HG03196 (cell line): ENCODE measurements at regions not wholly inside any gene's neighbourhood (a gene's known extent, or its start where the extent isn't known, plus 50 kb on each side); places are given as distances from the start of the nearest gene placed in this dataset.

Experiments used
- ATAC-seq: cut with Tn5 transposase; IDR thresholded peaks from one replicate; pipeline ENCODE4 v1.9.1; 2021; ENCODE audit not compliant: unreplicated experiment

DNA sequence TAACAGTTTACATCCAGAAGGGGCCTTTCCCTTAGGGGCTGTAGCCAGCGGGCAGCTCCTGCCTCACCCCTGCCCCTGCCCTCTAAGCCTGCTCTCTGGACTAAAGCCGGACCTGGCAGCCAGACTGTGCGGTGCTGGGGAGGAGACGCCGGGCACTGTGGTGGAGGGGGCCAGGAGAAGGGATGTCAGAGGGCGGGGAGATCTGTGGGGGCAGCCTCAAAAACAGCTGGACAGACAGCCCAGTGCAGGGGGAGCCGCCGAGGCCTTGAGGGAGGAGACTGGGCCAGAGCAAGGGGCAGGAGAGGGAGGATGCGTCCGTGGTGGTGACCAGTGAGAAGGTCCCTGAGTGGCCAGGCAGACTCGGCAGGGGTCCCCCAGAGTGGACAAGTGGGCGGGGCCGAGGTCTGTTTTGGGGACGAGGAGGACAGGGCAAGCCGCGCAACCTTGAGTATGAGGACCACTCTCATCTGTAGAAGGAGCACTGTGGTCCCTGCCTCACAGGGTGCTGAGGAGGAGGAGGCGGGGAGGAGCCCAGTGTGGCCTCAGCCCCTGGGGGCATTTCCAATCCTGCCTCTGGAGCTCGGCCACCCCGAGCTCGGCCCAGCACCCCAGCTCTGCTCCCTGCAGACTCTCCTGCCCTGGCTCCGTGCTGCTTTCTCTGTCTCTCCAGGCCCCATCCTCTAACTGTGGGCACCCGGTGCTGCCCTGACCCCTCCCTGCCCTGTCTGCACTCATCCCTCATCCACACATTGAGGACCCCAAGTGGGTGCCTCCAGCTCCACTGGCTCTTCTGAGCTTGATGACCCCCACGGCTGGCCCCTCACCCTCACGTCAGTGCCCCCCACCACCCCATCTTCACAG is 59.2 kb upstream of the NKX1-1 start:
- no peak for ATAC-seq

DNA sequence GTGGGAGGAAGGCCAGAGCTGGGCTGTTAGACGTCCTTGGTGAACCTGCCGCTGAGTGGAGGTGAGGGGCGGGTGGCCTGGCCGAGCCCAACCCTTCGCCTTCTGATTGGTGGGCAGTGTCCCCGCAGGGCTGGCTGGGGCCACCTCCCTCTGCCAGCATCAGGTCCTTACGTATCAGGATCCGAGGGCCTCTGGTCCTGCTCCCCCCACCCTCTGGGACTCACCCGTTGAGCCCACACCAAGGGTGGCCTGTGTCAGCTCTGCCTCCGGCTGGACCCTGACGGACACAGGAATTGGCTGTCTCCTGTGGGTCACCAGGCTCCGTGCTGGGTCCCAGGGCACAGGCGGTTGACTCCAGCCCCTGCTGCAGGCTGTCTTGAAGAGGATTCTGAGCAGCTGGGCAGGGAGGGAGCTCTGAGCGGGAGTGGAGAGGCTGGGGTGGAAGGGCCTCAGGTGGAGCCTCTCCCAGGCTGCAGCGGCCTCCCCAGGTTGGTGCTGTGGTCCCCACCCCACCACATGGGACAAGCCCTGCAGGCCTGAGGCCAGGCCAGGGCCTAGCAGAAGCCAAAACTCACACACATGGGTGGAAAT is 58.4 kb upstream of the NKX1-1 start:
- ATAC-seq, result no peak

DNA sequence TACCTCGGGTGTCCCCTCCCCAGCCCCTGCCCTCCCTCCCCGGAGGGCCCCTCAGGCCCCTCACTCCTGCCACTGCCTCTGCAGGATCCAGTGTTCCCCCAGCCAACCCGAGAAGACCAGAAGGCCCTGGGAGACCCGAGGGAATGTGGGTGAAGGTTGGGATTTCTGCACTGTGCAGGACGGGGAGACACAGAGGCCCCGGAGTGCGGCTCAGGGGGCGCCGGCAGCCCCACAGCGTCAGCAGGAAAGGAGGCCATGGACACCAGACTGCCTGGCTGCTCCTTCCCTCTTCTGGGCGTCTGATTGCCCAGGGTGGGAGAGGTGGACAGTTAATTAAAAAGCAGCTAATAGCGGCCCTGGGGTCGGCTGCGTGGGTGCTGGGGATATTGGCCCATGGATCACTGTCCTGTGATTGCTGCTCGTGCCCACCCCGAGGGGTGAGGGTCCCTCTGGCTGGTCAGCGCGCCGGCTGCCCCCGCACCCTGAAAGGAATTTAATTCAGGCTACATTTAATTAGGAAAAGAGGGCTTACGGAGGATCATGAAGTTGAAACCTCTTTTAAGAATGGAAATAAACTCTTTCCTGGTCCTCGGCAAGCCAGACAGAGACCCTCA is 57.8 kb upstream of the NKX1-1 start:
- ATAC-seq, result no peak

DNA sequence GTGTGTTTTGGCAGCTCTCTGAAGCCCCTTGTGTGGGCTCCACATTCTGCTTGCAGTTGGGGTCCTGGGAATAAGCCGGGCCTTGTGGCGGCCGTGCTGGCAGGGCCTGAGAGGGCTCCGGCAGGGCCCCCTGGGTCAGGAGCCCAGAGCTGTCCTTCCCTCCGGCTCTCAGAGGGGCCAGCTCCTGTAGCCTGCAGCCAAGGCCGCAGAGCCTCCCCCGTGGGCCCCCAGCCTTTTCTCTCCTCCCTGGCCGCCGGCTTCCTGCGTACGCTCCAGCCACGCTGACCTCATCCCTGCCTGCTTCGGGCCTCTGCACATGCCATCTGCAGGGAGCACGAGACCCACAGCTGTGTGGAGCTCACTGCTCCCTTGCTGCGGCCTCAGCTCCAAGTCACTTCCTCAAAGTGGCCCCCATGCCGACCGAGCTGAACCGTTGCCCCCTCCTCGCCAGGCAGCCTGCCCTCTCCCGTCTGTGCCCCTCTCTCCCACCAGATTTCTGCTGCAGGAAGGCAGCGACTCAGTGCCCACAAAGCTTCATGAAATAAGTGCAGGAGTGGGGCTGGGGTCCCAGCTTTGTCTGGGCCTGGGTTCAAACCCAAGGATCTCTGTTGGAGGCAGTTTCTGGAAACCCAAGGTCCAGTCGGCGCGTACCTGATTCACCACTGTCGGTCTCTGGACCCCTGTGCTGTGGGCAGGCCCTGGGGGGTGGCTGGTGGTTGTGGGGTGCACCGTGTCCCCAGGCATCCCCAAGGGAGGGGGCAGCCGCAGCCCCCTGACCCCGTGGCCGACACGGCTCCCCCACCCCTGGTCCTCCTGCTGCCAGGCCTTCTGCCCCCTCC is 57.1 kb upstream of the NKX1-1 start:
- no peak for ATAC-seq

DNA sequence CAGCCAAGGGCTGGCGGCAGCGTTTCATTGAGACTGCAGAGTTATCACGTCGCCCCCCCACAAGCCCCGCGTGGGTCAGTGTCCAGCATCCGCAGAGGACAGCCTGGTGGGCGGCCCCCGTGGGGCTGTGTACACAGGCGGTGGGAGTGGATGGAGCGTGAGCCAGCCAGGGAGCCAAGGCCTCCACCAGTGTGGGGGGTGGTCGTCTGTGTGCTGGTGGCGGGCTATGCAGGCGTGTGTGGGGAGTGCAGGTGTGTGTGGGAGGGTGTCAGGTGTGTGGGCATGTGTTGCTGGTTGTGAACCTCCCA is 56.5 kb upstream of the NKX1-1 start:
- ATAC-seq, result no peak

DNA sequence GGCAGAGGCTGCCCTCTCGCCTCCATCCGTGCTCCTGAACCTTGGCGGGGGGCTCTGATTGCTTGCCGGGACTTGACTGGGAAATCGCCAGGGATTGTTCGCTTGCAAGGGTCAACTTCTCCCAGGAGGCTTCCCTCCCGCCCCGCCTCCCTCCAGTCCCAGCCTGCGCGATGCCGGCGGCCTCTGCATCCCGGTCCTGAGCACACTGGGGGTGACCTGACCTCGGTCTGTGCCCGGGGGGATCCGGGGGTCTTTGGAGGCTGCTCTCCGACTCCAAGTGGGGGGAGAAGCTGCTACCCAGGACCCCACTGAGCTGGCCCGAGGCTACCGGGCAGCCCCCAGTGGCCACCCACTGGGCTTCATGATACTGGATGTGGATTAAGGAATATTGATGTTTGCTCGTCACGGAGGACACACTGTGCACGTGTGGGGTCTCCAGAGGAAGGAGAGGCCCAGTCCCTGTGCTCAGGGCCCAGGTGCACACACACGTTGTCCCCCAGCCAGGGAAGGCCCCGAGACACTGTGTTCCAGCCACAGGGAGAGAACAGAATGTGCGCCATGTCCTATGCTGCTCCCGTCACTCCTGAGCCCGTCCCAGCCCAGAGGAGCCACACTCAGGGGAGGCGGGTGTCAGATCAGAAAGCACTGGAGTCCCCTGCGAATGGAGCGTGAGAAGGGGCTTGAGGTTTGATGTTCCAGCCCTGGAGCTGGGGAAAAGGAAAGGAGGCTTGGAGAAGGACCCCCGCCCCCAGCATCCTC is 55.9 kb upstream of the NKX1-1 start:
- ATAC-seq, result no peak

GRCh38 chr4:1460967-1461868 is 55.0 kb upstream of the NKX1-1 start:
- no peak for ATAC-seq

- ATAC-seq, result no peak
Measured at GRCh38 chr4:1459722-1460511, 53.7 kb upstream of the NKX1-1 start.

DNA sequence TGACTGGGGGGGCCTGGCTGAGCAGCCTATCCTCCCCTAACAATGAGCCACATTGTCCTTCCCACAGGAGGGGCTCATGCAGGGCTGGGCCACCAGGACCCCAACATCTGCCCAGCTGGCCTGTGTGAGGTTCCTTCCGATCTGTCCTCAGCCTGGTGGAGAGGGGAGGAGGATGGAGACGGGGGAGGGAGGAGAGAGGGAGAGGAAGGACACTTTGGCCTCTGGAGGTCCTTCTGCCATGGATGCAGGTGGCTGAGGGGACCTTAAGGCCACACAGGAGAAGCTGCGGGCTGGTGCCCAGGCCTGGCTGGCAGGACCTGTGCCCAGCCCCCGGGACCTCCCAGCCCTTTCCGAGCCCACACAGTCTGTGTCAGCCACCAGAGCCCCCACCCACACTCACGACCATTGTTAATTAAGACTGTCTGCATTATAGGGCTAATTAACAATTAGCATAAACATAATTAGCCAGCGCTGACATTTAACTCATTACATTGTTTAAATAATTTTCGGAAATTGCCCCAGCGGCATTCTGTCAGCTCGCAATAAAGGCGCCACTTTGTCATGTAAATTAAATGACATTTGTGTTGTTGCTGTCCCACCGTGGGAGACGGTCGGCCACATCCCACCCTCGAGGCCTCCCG is 53.0 kb upstream of the NKX1-1 start:
- ATAC-seq, result no peak

DNA sequence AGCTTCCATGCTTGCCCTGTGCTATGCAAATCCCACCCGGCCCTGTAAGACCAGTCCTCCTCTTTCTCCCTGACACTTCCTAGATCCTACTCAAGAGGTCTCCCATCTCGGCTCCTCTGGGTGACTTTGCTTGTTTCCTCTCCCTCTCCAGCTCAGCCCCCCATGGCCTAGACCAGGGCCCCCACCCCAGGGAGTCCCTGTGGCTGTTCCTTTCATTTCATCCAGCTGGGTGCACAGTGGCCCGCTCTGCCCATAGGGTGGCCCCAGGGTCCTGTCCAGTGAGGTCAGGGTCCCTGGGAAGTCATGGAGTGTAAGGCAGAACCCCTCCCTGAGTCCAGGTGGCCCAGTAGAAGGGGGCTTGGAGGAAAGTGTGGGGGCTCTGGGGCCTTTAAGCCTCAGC is 52.3 kb upstream of the NKX1-1 start:
- ATAC-seq, result no peak
